Stimulated activated CD8-positive, alpha-beta memory T cell treated with anti-CD3 and anti-CD28 coated beads, Interleukin-2, amount 100 ng/mL, for 48 hours (primary cell): ENCODE measurements at regions not wholly inside any gene's neighbourhood (a gene's known extent, or its start where the extent isn't known, plus 50 kb on each side); places are given as distances from the start of the nearest gene placed in this dataset.
"Not testable (repeated sequence)": the region's sequence is repeated elsewhere in the genome, so short reads cannot be mapped to it uniquely, and the experiment has no call there.

ENCODE experiments used
- DNase-seq, 2 donors: peaks; one replicate each; pipeline ENCODE4 v3.0.0-alpha.2; 2020; ENCODE audit warnings: low read depth in 2 of 2

DNA sequence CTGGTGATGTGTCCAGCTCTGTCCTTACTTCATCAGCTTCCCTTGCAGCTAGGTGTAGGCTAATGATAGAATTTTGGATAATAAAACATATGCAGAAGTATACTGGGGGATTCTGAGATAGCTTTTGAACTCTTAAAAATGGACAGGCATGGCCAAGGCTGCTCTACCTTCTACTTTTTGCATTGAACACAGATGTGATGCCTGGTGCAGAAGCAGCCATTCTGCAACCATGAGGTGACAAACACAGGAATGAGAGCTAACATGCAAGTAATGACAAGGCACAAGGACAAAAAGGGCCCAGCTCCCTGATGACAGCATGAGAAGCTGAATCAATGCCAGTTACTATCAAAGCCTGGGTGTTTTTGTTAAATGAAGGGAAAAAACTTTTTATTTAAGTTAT, 686.5 kb upstream of the AUTS2 start:
- no peak for DNase-seq

DNA sequence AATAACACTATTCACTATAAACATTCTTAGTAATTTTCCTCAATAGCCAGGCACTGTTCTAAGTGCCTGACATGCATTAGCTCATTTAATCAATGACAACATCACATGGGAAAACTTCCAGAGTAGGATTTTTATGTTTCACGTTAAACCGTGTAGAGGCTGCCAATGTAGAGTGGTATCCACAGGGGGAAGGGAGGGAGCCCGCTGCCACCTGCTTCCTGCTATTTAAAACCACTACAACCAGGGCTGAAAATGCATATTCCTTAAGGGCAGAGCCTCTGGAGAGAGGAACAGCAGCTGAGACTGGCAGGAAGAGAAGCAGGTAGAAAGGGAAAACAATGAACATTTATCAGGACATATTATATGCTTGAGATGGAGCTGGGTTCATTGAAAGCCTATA, 684.3 kb upstream of the AUTS2 start:
- no peak for DNase-seq

DNA sequence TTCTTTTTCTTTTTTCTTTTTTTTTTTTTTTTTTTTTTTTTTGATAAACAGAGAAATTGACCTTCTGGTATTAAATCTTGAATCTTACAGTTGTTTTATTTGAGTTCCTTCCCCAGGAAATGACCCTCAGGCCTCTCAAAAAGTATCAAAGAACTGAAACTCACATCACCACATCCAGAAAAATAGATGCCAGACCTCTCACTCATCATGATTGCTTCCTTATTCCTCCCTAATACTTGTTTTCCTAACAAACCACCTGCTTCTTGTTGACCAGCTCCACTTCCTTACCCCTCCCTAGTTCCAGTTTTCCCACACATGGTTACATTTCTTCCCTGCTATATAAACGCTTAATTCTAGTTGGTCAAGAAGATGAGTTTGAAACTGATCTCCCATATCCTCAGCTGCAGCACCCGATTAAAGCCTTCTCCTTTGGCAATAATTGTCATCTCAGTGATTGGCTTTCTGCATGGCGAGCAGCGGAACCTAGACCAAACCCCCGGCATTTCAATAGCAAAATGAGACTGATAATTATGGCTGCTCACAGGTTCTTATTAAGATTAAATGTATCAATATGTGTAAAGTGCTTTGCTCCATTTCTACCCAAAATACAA, 681.1 kb upstream of the AUTS2 start:
- no peak for DNase-seq

DNA sequence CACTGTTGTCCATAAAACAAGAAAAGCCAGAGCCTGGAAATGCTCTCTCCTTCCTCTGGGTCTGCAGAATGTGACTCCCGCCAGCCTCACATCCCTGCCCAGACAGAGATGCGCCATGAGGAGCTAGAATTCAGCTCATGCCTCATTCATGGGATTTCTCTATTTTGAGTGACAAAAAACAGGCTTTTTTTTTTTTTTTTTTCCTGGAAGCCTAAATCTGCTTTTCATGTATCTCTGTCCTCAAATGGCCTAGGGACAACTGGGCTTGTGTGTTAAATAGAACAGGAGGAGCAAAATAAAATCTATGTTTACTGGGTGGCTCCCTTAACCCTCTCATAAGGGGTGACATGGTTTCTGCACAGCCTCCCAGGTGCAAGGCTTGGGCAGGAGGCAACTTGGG, 679.7 kb upstream of the AUTS2 start:
- DNase-seq, result no peak

DNA sequence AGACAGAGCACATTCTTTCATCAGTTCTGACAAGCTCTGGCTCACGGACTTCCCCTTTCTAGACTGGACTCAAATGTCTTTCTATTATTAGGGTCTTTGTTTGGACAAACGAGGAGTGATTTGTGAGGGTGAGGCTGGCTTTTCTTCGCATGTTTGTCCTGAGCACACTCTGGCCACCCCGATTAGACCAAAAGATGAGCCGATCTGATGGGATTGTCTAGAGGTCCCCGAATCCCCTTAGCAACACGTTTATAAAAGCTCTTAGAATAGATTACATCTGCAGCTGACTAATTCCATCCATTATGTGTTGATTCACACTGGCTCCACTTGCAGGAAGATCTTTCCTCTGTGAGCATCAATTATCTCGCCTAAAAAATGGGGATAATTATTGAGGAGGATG, 675.4 kb upstream of the AUTS2 start:
- no peak for DNase-seq

DNA sequence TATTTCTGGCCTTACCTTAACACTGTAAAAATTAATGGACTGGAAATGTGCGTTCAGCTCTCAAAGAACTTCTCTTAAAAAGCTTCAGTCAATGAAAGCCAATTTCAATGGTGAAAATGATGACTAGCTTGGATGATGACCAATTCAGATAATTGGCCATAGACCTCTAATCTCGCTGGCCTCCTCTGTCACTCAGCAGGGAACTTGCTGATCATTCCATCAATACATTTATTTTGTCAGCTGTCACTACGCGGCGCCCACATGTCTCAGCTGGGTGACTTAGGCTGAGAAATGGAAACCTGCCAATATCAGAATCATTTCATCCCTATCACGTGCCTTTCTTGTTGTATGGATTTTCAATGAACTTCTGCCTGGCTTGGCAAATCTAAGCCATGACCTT, 673.0 kb upstream of the AUTS2 start:
- no peak for DNase-seq

DNA sequence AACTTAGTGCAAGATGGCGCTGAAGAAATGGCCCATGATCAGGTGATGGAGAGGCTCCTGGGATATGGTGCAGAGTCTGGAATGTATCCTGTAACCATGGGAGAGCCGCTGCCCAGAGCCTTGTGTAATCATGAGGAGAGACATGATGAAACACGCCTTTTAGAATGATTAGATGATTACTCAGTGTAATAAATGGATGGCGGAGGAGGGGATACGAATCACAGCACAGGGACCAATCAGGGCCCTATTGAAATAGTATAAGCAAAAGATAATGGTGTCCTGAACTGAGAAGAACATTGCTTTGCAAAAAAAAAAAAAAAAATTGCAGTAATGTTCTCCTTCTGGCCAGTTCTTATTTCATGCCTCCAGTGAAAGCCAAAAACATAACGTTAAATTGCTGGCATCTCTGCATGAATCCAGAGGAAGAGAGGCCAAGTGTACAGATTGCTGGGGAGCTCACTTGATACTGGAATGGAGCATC, 668.5 kb upstream of the AUTS2 start:
- DNase-seq, result no peak

DNA sequence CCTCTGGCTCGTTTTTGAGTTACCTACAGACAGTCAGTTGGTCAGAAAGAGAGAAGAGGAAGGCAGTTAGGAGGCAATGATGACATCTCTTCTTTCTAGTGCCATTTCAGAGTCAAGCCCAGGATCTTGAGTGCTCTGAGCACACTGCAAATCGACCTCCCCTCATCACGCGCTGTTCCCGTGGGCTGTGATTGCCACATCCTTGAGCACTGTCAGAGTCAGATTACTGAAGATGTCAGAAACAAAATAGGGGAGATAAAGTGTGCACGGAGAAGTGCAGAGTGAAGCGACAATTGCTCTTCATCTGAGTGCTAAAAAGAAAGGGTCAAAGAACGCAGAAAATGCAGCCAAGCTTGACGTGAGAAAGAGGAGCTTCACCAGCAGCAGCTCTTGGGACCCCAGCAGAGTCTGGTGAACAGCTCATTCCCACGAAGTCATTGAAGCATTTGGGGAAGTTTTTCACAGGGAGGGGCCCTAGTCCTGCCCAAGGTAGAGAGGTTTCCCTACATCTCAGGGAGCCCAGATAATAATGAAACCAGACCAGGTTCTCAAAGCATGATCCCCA, 661.7 kb upstream of the AUTS2 start:
- DNase-seq, result no peak

DNA sequence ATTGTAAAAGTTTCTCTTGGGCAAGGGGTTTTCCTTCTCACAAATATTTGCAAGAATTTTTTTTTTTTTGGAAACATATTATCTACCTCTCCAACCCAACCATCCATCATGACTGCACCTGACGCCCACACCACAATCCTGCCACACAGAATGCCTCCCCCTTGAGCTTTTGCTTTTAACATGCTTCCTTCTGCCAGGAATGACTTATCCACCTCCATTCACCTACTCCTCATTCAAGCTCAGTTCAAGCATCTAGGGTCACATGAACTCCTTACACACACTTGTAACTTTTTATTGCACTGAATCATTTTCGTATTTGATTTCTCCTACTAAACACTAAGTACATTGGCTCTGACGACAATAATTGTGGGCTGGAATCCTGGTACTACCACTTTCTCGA, 660.1 kb upstream of the AUTS2 start:
- DNase-seq, result no peak

DNA sequence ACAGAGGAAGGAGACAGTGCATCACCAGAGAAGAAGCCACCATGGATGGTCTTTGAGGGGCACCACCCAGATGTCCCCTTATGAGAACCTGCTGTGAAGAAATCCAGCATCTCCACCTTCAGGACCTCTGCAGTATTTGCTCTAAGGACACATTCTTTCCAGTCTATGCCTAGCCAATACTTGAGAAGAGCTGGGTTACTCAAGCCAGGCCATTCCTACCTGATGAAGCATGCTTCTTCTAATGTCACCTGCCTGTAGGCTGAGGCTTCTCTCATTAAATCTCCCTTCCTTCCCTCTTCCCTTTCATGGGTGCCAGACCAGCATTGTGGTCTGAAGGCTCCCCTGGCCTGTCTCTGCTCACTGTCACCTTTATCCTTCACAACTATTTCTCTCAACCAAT, 654.5 kb upstream of the AUTS2 start:
- no peak for DNase-seq

DNA sequence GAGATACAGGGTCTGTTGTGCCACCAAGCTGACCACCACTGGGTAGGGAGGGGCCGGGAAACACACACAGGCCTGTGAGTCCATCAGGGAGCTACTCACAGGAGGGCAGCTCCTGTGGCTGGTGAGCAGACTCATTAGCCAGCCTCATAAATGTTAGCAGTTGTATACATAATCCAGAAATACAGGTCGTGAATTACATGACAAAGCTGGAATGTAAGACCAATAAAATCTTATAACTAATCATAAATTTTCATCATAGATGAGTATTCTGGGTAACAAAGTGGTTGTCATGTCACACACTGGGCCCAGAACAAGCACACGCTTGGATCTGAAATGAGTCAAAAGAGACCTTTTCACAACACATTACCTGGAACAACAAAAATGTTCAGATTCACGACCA, 642.6 kb upstream of the AUTS2 start:
- no peak for DNase-seq

DNA sequence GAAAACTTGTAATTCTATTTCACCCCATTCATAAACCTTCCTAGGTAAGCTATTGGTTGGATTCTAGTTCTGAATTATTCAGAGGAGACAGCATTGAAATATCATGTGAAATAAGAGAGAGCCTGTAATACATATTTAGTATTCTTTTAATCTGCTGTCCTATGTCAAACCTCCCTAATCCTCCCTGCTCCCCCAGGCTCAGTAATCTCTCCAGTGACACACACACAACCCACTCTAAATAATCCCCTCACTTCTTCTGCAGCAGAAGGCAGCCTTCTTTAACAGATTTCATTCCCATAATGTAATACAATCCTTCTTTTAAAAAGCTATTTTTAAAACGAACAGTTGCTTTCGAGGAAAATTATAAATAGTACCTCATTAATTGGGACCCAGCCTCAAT, 639.7 kb upstream of the AUTS2 start:
- no peak for DNase-seq

DNA sequence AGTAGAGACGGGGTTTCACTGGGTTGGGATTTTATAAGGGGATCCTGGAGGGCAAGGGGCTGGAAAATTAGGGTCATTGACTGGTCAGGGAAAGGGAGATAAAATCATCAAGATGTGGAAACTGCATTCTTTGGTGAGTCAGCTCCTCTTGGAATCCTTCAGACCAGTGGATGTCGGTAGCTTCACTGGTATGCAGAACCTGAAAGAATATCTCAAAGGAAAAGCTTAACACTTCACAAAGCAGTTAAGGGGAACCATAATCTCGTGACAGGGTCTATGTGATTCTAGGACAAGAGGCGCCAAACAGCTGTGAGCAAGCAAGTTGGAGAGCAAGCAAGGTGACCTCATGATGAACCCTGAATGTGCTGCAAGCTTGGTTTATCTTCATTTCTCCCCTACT, 634.7 kb upstream of the AUTS2 start:
- DNase-seq, result no peak

DNA sequence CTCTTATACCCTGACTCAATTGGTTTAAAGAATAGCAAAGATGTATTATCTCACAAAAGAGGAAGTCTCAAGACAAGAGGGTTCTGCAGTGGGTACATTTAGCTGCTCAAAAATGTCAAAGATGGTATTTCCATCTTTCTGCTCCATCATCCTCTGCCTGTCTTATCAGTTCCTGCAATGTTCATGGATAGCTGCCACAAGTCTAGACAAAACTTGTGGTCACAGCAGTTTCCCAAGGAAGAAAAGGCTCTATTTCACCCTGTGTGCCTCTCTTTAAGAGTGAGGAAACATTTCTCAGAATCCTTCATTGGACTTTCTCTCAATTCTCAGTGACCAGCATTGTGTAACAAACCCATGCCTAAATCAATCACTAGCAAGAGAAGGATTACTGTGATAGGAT, 634.2 kb upstream of the AUTS2 start:
- no peak for DNase-seq

DNA sequence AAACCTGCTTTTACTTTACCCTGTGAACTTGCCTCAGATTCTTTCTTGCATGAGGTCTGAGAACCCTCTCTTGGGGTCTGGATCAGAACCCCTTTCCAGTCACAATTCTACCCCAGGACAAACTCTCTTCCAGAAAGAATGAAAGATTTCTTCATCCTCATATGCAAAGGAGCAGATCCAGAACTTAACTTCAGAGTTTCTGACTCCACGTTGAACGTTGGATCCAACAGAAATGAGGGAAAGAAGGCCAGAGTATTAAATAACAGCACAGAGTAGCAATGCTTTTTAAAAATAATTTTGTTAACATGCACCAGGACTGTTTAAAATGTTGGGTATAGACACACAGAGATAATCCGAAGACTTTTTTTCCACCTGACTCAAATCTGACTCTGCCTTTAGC, 632.9 kb upstream of the AUTS2 start:
- no peak for DNase-seq

DNA sequence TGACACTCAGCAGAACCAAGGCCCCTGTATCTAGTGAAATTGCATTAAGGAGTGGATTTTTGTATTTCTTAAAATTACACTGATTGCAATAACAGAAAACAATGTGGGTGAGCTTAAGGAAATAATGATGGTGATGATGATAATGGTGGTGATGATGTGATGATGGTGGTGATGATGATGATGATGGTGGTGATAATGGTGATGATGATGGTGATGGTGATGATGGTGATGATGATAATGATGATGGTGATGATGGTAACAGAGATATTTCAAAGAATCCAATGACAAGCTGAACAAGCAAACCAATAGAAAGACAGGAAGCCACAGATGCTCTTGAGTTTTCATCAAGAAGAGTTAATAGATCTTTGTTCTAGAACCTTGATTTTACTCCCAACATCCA, 630.7 kb upstream of the AUTS2 start:
- no peak for DNase-seq

DNA sequence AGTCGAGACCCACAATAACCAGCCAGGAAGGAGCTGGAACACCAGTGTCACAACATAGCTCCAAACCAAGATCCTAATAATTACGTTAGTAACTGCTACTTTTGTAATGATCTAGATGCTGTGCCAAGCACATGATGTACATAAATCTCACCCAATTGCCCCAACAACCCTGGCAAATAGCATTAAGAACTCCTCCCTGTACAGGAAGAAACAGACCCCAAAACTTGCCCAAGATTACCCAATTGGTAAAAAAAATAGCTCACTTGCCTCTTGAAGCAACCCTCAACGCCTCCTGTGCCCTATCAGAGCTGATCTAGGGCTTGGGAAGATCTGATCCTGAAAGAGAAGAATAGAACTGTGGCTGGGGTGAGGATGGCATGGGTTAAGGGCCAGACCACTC, 628.7 kb upstream of the AUTS2 start:
- DNase-seq, result no peak

DNA sequence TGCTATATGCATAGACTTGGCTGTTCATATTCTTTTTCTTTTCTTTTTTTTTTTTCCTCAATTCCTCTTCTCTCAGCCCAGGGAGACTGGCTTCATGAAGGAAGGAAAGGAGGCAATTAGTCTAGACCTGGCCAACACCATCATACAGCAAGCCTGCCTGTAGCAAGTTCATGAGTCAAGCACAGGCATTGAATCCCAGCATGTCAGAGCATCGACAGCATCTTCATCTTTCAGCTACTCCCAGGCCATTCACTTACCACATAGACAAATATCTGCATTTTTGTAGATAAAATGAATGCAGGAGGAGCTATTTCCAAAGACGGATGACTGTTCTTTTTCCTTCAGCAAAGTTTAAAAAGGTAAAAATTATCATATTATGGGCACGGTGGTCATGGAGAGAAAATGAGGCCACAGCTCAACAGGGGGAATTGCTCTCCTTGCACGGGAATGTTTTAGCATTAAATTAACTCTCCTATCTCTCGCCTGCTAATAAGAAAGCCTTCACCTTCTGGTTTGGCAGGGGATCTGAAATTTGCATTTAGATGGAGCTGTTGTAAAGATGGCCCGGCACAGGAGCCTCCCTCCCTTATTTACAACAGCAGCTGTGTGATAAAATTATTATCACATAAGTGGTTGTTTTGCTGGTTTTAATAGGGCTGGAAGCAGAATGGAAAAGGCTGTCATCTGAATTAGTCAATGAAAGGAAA, 626.5 kb upstream of the AUTS2 start:
- DNase-seq, result no peak

DNA sequence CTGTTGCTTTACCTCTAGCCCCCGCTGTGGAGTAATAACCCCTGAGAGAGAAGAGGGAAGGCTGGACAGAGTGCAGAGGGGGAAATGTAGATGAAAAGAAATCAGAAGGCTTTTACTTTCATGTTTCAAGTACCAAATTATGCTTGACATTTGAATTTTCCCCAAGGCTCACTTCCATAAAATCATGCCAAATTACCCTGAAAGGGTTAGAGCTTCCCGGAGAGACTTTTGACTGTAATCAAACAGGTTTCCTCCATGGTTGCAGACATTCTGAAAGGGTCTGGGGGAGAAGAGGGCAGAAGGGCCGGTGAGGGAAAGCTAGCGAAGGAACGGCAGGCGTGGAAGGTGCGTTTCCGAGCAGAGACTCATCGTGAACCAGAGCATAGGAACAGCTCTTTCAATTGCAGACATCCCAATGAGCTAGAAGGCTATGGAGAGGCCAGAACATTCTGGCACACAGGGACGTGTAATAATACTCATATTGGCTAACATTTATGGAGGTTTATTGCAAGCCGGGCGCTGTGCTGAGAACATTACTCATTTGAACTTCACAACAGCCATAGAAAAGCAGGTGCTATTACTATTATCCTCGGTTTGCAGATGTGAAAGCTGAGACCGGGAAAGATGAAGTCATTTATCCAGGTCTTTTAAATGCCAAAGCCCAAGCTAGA, 620.8 kb upstream of the AUTS2 start:
- DNase-seq, result no peak

DNA sequence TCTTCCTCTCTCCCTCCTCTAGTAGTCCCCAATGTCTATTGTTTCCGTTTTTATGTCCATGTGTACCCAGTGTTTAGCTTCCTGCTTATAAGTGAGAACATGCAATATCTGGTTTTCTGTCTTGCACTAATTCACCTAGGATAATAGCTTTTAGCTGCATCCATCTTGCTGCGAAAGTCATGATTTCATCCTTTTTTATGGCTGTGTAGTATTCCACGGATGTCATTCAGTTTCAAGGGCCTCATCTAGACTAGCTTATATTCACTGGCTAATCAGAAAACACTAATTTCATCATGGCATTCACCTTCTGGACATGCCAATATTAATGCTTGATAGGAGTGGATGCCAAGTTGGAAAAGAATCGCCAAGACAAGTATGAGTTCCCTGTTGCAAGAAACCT, 619.6 kb upstream of the AUTS2 start:
- no peak for DNase-seq

DNA sequence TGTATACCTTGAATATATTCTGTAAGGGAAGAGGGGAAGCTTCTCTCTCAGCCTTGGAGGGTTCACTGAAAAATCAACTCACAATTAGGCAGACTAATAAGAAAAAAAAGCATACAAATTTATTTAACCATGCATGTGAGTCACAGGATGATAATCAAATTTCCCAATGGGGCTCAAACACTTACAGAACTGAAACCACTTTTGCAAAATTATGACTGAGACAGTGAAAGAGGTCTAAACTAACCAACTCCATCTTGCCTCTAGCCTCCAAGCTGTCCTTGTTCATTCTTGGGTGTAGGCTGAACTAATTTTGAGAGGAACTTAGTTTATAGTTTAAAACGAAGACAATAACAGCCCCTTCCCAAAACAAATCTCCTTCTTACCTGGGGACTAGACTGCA, 618.3 kb upstream of the AUTS2 start:
- DNase-seq, result no peak

DNA sequence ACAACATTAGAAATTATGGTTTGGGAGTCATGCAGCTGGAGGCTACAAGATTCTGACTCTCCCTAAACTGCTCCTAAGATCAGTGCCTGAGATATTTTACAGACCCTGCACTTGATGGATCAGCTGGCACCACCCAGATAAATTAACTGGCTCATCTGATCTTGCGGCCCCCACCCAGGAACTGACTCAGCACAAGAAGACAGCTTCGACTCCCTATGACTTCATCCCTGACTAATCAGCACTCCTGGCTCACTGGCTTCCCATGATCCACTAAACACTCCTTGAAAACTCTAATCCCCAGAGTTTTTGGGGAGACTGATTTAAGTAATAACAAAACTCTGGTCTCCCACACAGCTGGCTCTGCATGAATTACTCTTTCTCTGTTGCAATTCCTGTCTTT, 617.8 kb upstream of the AUTS2 start:
- DNase-seq, result not testable (repeated sequence)

DNA sequence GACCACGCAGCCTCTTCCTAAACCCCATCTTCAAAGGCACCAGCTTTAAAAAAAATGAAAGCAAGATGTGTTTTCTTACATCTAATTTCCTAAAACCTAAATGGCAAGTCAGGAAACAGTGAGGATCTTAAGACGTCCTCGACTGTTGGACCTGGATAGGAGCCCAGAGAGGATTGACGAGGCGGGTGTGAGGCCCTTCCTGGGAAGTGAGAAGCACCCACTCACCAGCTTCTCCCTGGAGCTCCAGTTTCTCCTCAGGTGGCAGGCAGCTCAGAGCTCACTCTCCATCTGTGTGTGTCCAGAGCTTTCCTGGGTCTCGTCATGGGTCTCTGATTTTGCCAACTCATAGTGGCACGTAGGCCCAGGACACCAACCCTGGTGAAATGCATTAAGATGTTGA, 614.0 kb upstream of the AUTS2 start:
- no peak for DNase-seq
